Natural killer cell (primary cell): ENCODE measurements at regions not wholly inside any gene's neighbourhood (a gene's known extent, or its start where the extent isn't known, plus 50 kb on each side); places are given as distances from the start of the nearest gene placed in this dataset.

Experiments
- ATAC-seq, 3 donors: fragments of 150-1000 bp in 2 of 3; fragments of 200-7000 bp in 1 of 3; cut with Tn5 transposase; 1 replicate in 1 of 3; 2 replicates in 2 of 3; pipeline ENCODE4 v1.10.0; 2021; ENCODE audit warnings: mild to moderate bottlenecking in 2 of 3, moderate library complexity in 2 of 3
- DNase-seq, 2 donors: peaks; one replicate each; pipeline versions ENCODE4 v3.0.0 to v3.0.0-alpha.2; 2013 to 2021; ENCODE audit warnings: mixed read lengths in 1 of 2
- H3K27ac ChIP-seq: one replicate; pipeline ENCODE4 v1.5.1; 2013; ENCODE audit warnings: mild to moderate bottlenecking, low read length
- H3K27me3 ChIP-seq: one replicate; pipeline ENCODE4 v1.6.1; 2013; ENCODE audit warnings: low read length; ENCODE audit not compliant: control insufficient read depth, insufficient read depth
- H3K36me3 ChIP-seq: one replicate; pipeline ENCODE4 v1.6.1; 2013; ENCODE audit warnings: low read length; ENCODE audit not compliant: control insufficient read depth, insufficient read depth
- H3K4me1 ChIP-seq: one replicate; pipeline ENCODE4 v1.6.1; 2013; ENCODE audit warnings: low read length; ENCODE audit not compliant: control insufficient read depth, insufficient read depth
- H3K4me3 ChIP-seq: one replicate; pipeline ENCODE4 v1.5.1; 2013; ENCODE audit warnings: low read length
- H3K9me3 ChIP-seq: one replicate; pipeline ENCODE4 v1.6.1; 2013; ENCODE audit warnings: low read length; ENCODE audit not compliant: control insufficient read depth, insufficient read depth
- H3K27ac Mint-ChIP-seq, 2 donors: one replicate each; pipeline ENCODE4 v1.8.0; 2022; ENCODE audit warnings: mild to moderate bottlenecking in 2 of 2, mixed read lengths in 2 of 2, moderate library complexity in 1 of 2
- H3K27me3 Mint-ChIP-seq, 2 donors: one replicate each; pipeline ENCODE4 v1.8.0; 2022; ENCODE audit warnings: low read depth in 2 of 2, mixed read lengths in 2 of 2
- H3K36me3 Mint-ChIP-seq: one replicate; pipeline ENCODE4 v1.8.0; 2022; ENCODE audit warnings: mixed read lengths
- H3K4me1 Mint-ChIP-seq, 2 donors: one replicate each; pipeline ENCODE4 v1.8.0; 2022; ENCODE audit warnings: mixed read lengths in 2 of 2
- H3K4me3 Mint-ChIP-seq: one replicate; pipeline ENCODE4 v1.8.0; 2022; ENCODE audit warnings: mild to moderate bottlenecking, moderate library complexity, mixed read lengths
- H3K9me3 Mint-ChIP-seq, 2 donors: one replicate each; pipeline ENCODE4 v1.8.0; 2022; ENCODE audit warnings: mixed read lengths in 2 of 2
- WGBS: methylation state at CpG from one replicate; pipeline ENCODE4 v1.1.7; 2013; ENCODE audit warnings: missing lambda C conversion rate; ENCODE audit not compliant: insufficient coverage; 5-methylcytosine and 5-hydroxymethylcytosine counted together
- intact Hi-C: fragments of 100-400 bp; cut with micrococcal nuclease; formaldehyde crosslinking; loops from one replicate; pipeline ENCODE4 v1.14.2; 2022
- TF ChIP-seq, protein P1 (sequence below): fragments of 200-600 bp; IDR thresholded peaks from one replicate; pipeline ENCODE4 v1.8.0; 2022; ENCODE audit warnings: antibody characterized with exemption

DNA sequence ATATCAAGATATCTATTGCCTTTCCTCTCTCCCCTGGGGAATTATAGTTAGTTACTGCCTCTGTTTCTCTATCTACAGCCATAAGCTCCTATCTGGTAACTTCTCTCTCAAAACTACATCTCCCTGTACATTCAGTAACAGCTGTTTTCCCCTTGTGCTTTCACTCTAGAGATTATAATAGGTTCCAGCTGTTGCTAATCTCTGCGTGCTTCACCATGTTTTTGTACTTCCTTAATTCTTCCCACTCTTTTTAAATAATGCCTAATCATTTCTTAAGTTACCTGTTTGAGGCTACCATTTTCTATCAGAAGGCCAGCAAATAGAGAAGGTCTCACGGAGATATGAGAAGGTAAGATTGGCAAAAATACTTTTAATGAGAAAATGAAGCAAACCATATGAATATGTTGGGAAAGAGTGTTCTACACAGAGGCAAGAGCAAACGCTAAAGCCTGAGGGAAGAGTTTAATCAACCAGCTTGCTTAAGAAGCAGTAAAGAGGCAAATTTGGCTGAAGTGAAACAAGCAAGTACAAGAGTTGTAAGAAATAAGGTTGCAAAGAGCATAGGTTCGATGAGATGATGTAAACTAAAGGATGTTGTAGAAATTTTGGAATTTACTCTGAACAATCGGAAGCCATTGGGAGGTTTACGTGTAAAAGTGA, 101.9 kb upstream of the HGF start:
- Mint-ChIP-seq H3K27ac (no peak overlapping the region), H3K36me3 (no peaks in the 10 kb centered on the region), H3K9me3 (peaks cover 17 to 19% of the 10 kb centered on the region in 2 donors), H3K4me3 (no peak overlapping the region), H3K4me1 (no peaks in the 10 kb centered on the region), H3K27me3 (no peaks in the 10 kb centered on the region)
- H3K27ac ChIP-seq: no peak overlapping the region
- no peaks in the 10 kb centered on the region for H3K4me1 ChIP-seq
- intact Hi-C loops: no loop called here
- TF ChIP-seq, protein P1, sequence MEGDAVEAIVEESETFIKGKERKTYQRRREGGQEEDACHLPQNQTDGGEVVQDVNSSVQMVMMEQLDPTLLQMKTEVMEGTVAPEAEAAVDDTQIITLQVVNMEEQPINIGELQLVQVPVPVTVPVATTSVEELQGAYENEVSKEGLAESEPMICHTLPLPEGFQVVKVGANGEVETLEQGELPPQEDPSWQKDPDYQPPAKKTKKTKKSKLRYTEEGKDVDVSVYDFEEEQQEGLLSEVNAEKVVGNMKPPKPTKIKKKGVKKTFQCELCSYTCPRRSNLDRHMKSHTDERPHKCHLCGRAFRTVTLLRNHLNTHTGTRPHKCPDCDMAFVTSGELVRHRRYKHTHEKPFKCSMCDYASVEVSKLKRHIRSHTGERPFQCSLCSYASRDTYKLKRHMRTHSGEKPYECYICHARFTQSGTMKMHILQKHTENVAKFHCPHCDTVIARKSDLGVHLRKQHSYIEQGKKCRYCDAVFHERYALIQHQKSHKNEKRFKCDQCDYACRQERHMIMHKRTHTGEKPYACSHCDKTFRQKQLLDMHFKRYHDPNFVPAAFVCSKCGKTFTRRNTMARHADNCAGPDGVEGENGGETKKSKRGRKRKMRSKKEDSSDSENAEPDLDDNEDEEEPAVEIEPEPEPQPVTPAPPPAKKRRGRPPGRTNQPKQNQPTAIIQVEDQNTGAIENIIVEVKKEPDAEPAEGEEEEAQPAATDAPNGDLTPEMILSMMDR: no peak
- DNase-seq (no peak), ATAC-seq (no peak)
- H3K4me3 ChIP-seq: no peak overlapping the region
- no peaks in the 10 kb centered on the region for H3K9me3 ChIP-seq
- H3K27me3 ChIP-seq: no peaks in the 10 kb centered on the region
- H3K36me3 ChIP-seq: no peaks in the 10 kb centered on the region
- WGBS: 90% methylated on average over 6 of the region's 6 CpGs

DNA sequence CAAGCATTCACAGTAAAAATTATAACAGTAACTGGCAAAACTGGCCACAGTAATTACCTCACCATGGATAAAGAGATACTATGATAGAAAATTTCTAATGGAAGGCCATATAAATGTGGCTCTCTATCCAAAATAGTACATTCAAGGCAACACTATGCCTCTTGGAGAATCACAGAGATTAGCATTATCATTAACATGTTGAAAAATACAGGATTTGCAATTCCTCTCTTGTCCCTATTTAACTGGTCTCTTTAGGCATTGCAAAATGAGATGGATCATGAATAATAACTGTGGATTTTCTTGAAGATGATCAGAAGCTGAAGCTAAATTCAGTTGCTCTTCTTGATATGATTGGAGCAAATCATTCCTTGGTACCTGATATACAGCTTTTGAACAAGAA, 100.8 kb upstream of the HGF start:
- H3K27me3 ChIP-seq: no peaks in the 10 kb centered on the region
- Mint-ChIP-seq H3K9me3 (peaks cover 19 to 21% of the 10 kb centered on the region in 2 donors), H3K4me1 (no peaks in the 10 kb centered on the region), H3K36me3 (no peaks in the 10 kb centered on the region), H3K4me3 (no peak overlapping the region), H3K27ac (no peak overlapping the region), H3K27me3 (no peaks in the 10 kb centered on the region)
- no peaks in the 10 kb centered on the region for H3K4me1 ChIP-seq
- no peaks in the 10 kb centered on the region for H3K9me3 ChIP-seq
- no peak overlapping the region for H3K27ac ChIP-seq
- no peak overlapping the region for H3K4me3 ChIP-seq
- no peak for DNase-seq
- TF ChIP-seq, protein P1: no peak
- no peak for ATAC-seq
- intact Hi-C loops: no loop called here
- H3K36me3 ChIP-seq: no peaks in the 10 kb centered on the region

DNA sequence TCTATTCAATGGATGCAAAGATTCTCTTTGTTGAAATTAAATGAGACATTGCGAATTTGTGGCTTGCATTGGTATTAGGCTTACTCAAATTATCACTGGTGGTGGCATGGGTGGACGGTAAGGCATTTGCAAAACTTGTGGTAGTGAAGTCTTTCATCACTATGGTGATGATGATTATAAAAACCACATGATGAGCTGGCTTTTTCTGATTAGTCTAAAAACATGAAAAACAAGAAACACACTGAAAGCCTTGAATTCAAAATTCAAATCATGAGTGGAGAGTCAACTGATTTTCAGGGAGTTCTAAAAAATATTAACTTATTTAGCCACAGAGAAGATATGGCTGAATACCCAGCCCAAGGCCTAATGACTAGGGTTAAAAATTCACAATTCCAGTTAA, 99.8 kb upstream of the HGF start:
- Mint-ChIP-seq H3K9me3 (peaks cover 15 to 17% of the 10 kb centered on the region in 2 donors), H3K27ac (no peak overlapping the region), H3K4me1 (no peaks in the 10 kb centered on the region), H3K27me3 (no peaks in the 10 kb centered on the region), H3K4me3 (no peak overlapping the region), H3K36me3 (no peaks in the 10 kb centered on the region)
- ATAC-seq (peak in 1 of 3 donors; percentile 67), DNase-seq (no peak)
- Histone ChIP-seq H3K27ac (no peak overlapping the region), H3K36me3 (no peaks in the 10 kb centered on the region), H3K9me3 (no peaks in the 10 kb centered on the region), H3K4me1 (no peaks in the 10 kb centered on the region), H3K4me3 (no peak overlapping the region), H3K27me3 (no peaks in the 10 kb centered on the region)
- intact Hi-C loops: no loop called here
- 75% methylated on average over 2 of the region's 2 CpGs for WGBS
- TF ChIP-seq, protein P1: no peak

DNA sequence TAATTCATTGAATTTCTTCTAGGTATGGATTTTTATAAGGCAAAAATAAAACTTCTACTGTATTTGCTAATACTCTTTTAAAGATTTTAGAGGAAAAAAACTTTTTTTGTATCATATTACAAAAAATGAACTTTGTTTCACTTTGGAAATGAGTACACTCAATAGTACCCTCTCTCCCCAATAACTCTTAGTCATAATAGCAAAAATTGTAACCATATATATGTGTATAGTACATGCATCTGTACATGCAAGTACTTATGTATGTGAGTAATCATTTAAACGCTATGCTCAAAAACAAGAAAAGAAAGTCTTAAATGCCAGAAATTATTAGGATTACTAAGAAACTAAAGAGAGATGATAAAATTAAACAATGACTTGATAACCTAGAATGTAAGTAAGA, 95.9 kb upstream of the HGF start:
- WGBS: no CpG with 5 or more reads among the region's 1 CpG
- no peak for ATAC-seq
- TF ChIP-seq, protein P1: no peak
- no peak overlapping the region for H3K27ac ChIP-seq
- H3K4me3 ChIP-seq: no peak overlapping the region
- no peak overlapping the region for H3K27ac Mint-ChIP-seq
- H3K9me3 Mint-ChIP-seq: peaks cover 11 to 12% of the 10 kb centered on the region in 2 donors
- no peak overlapping the region for H3K4me3 Mint-ChIP-seq
- H3K9me3 ChIP-seq: no peaks in the 10 kb centered on the region
- H3K4me1 ChIP-seq: no peaks in the 10 kb centered on the region
- no peaks in the 10 kb centered on the region for H3K36me3 Mint-ChIP-seq
- H3K27me3 ChIP-seq: no peaks in the 10 kb centered on the region
- H3K4me1 Mint-ChIP-seq: no peaks in the 10 kb centered on the region
- DNase-seq: no peak
- H3K27me3 Mint-ChIP-seq: no peaks in the 10 kb centered on the region
- H3K36me3 ChIP-seq: no peaks in the 10 kb centered on the region
- intact Hi-C loops: no loop called here
